ENCODE measurements at regions not wholly inside any gene's neighbourhood (a gene's known extent, or its start where the extent isn't known, plus 50 kb on each side); places are given as distances from the start of the nearest gene placed in this dataset.

DNA sequence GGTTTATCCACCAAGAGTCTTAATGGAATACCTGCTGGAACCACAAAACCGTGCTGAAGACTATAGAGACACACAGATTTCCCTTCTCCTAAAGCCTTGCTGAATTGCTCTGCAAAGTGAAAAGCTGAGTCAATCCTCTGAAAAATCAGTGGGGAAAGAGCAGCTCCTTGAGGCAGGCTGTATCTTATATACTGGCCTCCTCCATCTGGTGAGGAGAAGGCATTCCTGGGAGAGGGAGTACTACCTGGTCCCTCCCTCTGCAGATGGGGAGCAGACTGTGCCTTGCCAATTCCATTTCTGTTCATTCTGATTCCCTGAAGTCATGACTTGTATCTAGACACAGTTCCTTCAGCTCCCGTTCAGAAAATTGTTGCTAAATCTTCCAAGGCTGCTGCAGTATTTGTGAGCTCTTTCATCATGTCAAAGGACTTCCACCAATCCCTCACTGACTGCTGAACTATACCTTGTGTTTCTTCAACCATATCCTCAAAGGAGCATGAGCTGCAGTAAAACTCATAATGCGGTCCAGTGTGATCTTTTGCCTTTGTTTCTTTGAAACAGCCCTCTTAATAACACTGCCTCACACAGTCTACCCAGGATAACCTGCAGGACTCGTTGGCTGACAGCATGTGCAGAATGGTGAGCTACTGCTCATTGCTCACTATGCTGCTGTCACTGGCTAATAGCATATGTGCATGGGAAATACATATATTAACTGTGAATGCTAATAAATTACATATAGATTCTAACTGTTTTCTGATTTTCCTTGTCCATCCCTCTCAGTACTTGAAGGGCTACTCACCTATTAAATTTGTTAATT is 84.5 kb downstream of the FOXD1 start:
- Histone ChIP-seq H3K4me3 (no peak overlapping the region), H3K36me3 (ENCODE audit: control insufficient read depth in 2 of 2, insufficient read depth in 2 of 2, low read length in 1 of 2) (no peaks in the 10 kb centered on the region), H3K4me1 (ENCODE audit: control insufficient read depth, insufficient read depth, low read length) (no peaks in the 10 kb centered on the region), H2AFZ (ENCODE audit: control insufficient read depth, low read depth, low read length) (no peak overlapping the region), H3K9me3 (replicated peaks; ENCODE audit: control insufficient read depth, insufficient read depth, low read length) (no peaks in the 10 kb centered on the region; the same call in 2 of the 3 replicates), H3K27ac (ENCODE audit: control insufficient read depth, insufficient read depth) (no peak overlapping the region), H3K4me2 (ENCODE audit: control insufficient read depth, insufficient read depth) (no peak overlapping the region), H3K79me2 (ENCODE audit: control insufficient read depth, insufficient read depth, low read length) (no peaks in the 10 kb centered on the region), H4K20me1 (ENCODE audit: control insufficient read depth, insufficient read depth) (no peaks in the 10 kb centered on the region), H3K27me3 (replicated peaks in 1 of 2; ENCODE audit: control insufficient read depth in 2 of 2, insufficient read depth in 2 of 2, low read length in 1 of 2) (peaks cover 0 to 3% of the 10 kb centered on the region in 2 experiments; a peak in 1 of 4 replicates), H3K9ac (ENCODE audit: control insufficient read depth, insufficient read depth, low read length) (no peak overlapping the region)
- no TSS peak for BruUV-seq (replicated peaks)
- DNase-seq (ENCODE audit: low read depth, low spot score) (no peak), ATAC-seq (no peak), FAIRE-seq (no peak)
- CTCF ChIA-PET: interaction anchor here (1.1 kb wide), 1 partner anchor 35 kb away, joined by 3 read pairs; no protein-coding TSS in a partner anchor
- POLR2A ChIA-PET: no interaction called here
- no peak for TF ChIP-seq IRF4 (IDR thresholded peaks at IDR 0.05; ENCODE audit: low read depth, low read length)
- no peak for TF ChIP-seq NFXL1 (IDR thresholded peaks at IDR 0.05; ENCODE audit: borderline replicate concordance)
- no peak for TF ChIP-seq EP300 (IDR thresholded peaks at IDR 0.05; ENCODE audit: borderline replicate concordance in 1 of 2, control insufficient read depth in 1 of 2, low read depth in 2 of 2, low read length in 2 of 2)
- TF ChIP-seq NRF1 (conservative IDR thresholded peaks at IDR 0.05; ENCODE audit: low read depth, low read length): no peak
- TF ChIP-seq ATF3 (IDR thresholded peaks at IDR 0.05; ENCODE audit: borderline replicate concordance, extremely low read depth, low read depth, low read length): no peak
- TF ChIP-seq EED (IDR thresholded peaks at IDR 0.05; ENCODE audit: low read depth): no peak
- TF ChIP-seq ZNF207 (IDR thresholded peaks at IDR 0.05; ENCODE audit: borderline replicate concordance): no peak
- TF ChIP-seq, protein P1, sequence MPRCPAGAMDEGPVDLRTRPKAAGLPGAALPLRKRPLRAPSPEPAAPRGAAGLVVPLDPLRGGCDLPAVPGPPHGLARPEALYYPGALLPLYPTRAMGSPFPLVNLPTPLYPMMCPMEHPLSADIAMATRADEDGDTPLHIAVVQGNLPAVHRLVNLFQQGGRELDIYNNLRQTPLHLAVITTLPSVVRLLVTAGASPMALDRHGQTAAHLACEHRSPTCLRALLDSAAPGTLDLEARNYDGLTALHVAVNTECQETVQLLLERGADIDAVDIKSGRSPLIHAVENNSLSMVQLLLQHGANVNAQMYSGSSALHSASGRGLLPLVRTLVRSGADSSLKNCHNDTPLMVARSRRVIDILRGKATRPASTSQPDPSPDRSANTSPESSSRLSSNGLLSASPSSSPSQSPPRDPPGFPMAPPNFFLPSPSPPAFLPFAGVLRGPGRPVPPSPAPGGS (IDR thresholded peaks at IDR 0.05; ENCODE audit: borderline replicate concordance, insufficient read depth, low read depth, low read length, poor library complexity, severe bottlenecking): no peak
- in situ Hi-C loops (cut with MboI) (no loop called here), intact Hi-C loops (cut with micrococcal nuclease; ENCODE audit: unreplicated experiment) (no loop called here)
- RAD21 ChIA-PET (ENCODE audit: unreplicated experiment): no interaction called here
- WGBS (ENCODE audit: insufficient coverage, insufficient replicate concordance, low lambda C conversion rate, missing lambda C conversion rate): 34% methylated on average over 4 of the region's 4 CpGs
- SMC1A ChIA-PET (ENCODE audit: uncharacterized antibody, unreplicated experiment): interaction anchor here (1.0 kb wide), 1 partner anchor 100 kb away, joined by 3 read pairs; no protein-coding TSS in a partner anchor
